Midbrain (tissue), 1 donor: ENCODE measurements at regions not wholly inside any gene's neighbourhood (a gene's known extent, or its start where the extent isn't known, plus 50 kb on each side); places are given as distances from the start of the nearest gene placed in this dataset.

Experiments
- DNase-seq: peaks from one replicate; lab custom pipeline; 2025; lab: John Stamatoyannopoulos, UW

- DNase-seq: peak; percentile 35
These were observed 650.5 kb upstream of the SORCS1 start for GRCh38 chr10:107814865-107815487.

DNA sequence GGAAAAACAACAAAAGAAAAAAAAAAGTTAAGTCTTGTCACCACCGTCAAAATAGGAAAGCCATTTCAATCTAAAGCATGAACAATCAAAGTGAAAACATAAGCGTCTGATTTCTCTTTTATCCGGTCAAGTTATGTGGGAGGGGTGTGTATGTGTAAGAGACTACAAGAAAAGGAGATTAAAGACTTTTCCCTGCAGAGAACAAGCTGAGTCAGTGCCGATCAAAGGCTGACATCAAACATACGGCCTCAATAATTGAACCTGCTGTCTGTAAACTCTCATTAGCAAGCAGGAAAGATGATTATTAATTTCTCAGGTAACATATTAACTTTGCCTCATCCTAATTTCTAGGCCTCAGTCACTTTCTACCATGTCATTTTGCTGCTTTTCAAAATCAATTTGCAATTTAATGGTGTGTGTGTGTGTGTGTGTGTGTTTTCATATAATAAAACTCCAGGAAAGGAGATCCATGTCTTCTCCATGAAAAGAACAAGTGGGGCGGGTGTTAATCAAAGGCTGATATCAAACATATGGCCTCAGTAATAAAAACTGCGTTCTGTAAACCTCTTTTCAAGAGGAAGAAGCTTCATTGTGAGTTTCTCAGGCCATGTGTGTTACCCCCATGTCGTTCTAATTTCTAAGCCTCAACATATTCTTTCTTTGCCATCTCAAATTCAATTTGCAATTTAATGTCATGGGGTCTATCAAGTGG is 649.1 kb upstream of the SORCS1 start:
- no peak for DNase-seq

DNA sequence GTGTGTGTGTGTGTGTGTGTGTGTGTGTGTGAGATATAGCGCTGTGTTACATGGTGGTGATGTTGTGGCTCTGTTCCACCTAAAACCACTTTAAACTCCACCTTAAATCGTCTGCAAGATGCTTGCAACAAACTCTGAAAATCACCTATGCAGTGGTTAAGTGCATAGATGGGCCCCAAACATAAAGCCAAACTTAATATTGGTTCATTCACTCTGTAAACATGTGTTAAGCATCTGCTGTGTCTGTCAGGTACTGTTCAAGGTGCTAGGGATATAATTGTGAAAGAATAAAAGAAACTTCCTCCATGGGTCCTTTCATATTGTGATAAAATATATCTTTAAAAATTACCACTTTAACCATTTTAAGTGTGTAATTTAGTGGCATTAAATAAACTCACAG is 645.4 kb upstream of the SORCS1 start:
- DNase-seq: no peak

DNA sequence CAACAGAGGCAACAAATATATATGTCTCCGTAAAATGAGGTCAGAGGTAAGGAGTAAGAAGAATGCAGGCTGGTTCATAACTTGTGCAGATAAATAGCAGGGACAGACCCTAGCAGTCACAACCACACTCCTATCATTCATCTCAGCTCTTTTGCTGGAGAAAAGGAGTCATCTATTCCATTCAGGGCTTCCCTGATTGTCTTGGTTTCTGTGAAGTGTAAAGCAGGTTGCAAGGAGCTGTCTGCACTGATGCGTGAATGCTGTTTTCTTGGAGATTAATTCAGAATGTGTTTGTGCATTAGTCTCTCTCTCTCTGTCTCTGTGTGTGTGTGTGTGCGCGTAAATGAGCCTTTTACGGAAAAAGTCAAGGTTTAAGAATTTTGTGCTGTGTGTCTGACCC is 643.3 kb upstream of the SORCS1 start:
- no peak for DNase-seq

DNA sequence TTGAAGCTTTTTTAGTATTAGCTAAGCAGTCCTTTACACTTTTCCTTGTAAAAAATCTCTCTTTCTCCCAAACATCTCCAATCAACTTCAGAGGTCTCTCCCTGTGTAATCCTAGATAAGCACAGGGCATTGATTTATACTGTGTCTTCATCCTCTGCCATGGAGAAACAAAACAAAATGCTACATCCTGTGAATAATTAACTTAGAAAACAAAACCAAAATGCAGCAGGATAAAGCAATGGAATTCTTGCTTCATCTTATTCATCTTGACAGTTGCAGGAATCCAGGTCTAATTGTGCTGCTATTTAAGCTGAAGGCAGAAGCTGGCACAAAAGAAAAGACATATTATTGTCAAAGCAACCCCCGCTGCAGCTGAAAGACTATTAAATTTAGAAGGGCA is 641.5 kb upstream of the SORCS1 start:
- no peak for DNase-seq

DNA sequence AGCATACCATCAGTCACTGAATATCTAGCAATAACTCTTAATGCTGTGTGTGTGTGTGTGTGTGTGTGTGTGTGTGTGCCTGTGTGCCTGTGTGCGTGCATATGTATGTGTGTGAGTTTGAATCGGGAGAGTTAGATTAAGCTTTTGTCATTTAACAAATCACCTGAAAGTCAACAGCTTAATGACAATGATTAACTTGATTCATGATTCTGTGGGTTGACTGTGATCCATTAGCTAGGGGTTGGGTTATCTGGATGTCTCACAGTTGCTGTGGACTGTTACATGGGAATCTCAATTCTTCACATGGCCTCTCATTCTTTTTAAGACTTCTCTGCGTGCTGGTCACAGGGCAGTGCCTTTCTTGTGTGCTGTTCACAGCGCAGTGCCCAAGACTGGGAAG is 639.0 kb upstream of the SORCS1 start:
- DNase-seq: no peak

DNA sequence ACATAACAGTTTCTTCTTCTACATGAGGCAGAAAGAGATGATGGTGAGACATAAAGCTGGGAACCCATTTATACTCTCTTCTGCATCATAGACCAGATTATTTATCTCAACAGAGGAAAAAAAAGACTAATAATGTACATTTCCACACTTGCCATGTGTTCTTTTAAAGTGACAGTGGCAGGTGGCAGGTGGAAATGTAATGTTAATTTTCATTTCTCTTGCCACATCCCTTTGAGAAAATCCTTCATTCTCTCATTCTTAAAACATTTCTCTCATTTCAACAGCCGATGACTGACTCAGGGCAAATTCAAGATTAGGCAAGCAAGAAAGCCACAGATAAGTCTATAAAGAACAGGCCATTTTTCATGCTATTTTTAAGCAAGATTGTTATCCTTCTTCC is 635.6 kb upstream of the SORCS1 start:
- no peak for DNase-seq

DNA sequence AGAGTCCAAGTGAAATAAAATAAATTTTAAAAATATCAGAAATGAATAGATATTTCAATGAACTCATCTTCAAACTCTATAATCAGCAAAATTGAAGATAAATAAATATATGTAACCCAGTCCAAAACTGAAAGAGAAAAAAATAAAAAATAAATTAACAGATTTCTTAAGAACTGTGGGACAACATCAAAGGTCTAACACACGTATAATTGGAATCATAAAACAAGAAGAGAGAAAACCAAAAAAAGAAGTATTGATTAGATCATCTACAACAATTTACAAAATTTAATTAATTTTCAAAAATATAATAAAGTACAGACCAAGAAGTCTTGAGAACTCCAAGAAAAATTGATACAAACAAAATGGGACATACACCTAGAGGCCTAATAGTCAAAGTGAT is 625.8 kb upstream of the SORCS1 start:
- DNase-seq: no peak

- no peak for DNase-seq
These were observed 606.6 kb upstream of the SORCS1 start for GRCh38 chr10:107771066-107771465.

DNA sequence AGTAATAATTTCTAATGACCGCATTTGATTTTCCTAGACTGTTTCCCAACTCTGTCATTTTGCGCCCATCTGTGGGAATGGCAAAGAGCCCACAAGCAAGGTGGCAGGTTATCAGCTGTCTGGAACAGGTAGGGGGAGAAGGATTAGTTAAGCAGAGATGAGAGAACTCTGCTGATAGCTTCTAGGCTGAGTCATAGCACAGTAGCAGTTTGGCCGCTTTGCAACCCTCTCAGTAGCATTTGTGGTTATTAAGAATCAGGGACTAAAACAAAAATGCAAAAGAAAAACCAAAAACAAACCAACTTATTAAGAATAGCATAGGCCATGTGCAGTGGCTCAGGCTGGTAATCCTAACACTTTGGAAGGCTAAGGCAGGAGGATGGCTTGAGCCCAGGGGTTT is 602.7 kb upstream of the SORCS1 start:
- DNase-seq: no peak

GRCh38 chr10:107754814-107755213 is 590.3 kb upstream of the SORCS1 start:
- DNase-seq: no peak

GRCh38 chr10:107749235-107749634 is 584.7 kb upstream of the SORCS1 start:
- no peak for DNase-seq

DNA sequence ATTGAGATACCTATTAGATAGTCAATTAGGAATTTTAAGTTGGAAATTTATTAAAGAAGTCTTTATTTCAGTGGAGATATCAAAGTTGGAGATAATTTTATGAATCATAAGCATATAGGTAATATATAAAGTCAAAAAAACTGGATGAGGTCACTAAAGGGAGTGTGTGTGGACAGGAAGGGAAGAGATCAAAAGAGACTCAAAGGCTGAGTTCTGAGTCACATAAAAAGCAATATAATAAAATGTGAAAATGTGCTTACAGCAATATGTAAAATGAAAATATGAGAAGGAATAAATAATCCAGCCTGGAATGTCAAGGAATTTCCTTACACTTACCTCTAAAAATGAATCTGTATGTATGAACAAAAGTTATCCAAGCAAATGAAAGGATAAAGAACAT is 583.3 kb upstream of the SORCS1 start:
- no peak for DNase-seq

DNA sequence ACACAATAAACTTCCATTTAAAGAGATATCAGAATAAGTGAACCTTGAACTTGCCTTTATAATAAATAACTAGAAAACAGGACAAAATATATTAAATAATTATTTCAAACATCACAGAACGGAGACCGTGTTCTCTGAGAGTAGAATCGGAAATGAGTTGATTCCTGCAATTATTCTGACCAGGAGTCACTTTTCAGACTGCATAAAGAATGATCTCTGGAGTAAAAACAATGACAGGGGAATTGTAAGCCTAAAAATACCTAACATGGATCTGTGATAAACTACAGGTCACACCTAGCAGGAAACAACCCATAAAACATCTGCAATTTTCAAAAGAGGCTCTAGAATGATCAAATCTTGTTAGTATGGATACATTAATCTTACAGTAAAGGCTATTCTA is 577.5 kb upstream of the SORCS1 start:
- DNase-seq: no peak

- DNase-seq: no peak
These were observed 576.6 kb upstream of the SORCS1 start for GRCh38 chr10:107740962-107741690.

DNA sequence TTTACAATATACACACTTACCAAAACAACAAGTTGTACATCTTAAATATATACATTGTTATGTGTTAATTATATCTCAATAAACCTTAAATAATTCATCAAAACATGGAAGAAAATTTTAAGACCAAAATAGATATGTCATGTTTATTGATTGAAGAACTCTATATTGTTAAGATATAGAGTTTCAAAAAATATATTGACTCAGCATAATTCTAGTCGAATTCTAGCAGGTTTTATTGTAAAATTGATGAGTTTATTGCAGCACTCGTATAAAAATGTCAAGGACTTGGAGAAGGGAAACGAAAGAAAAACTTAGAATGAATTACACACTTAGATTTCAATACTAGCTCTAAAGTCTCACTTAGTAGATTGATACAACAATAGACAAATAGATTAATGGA is 575.4 kb upstream of the SORCS1 start:
- no peak for DNase-seq

DNA sequence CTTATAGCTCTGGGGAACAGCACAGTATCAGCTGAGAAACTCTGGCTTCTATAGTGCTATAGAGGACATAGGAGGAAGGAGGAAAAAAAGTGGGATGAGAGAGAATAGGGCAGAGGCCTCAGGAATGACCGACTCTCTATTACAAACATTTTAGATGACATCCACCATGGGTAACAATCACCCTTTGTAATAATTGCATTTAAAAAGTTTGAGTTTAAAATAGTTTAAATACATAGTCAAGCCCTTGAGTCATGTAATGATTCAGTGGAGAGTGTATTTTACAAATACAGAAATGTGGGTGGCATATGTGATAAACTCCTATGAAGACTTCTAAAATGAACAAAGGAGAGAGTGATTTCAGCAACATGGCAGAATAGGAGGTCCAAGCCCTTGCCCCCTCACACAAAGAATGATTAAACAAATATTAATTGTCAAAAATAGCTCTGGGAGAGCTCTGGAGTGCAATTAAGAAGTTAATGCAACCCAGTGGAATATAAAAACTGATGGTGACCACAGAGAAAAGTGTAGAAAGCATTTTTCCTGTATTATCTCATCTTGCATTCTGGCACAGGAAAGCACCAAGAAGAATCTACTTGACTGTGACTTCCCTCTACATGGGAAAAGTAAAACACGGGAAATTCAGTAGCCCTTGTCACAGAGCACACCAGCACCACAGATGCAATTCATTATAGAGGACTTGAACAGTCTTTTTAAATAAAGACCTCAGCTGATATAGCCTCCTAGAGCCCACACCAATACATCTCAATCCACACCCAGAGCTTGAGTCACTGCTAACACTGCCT is 569.0 kb upstream of the SORCS1 start:
- no peak for DNase-seq

- no peak for DNase-seq
These were observed 567.5 kb upstream of the SORCS1 start for GRCh38 chr10:107732045-107732444.

DNA sequence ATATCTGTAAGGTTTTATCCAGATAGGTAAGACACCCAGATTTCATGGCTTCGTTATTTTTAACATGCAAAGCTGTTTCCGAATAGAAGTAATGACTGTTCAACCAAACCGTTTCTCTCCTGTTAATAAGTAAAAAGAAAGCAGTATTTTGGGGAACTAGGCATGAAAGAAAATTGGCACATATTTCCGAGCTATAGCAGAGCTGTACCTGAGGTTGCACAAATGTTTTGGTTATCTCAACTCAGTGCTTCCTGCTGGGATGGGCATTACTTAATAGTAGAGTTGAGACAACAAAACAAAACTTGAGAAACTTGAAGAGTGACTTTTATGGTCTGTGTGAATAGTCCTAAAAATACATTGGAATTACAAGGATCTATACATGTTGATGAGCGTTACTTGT is 564.3 kb upstream of the SORCS1 start:
- DNase-seq: no peak

GRCh38 chr10:107727767-107728317 is 563.3 kb upstream of the SORCS1 start:
- no peak for DNase-seq

DNA sequence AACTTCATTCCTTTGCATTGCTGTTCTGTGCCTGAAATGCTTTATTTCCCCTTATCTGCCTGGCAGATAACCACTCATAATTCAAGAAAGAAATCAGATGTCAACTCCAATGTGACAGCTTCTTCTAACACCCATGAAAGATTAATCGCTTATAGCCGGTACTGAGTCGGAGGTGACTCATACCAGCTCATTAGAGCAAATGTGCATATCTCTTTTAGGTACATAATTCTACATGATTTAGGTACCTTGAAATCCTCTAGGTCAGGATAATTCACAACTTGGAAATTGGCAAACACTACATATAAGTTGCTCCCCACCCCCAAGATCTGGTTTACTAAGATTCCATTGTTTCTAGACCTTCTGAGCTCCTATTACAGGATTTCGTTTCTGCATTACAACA is 554.4 kb upstream of the SORCS1 start:
- no peak for DNase-seq

DNA sequence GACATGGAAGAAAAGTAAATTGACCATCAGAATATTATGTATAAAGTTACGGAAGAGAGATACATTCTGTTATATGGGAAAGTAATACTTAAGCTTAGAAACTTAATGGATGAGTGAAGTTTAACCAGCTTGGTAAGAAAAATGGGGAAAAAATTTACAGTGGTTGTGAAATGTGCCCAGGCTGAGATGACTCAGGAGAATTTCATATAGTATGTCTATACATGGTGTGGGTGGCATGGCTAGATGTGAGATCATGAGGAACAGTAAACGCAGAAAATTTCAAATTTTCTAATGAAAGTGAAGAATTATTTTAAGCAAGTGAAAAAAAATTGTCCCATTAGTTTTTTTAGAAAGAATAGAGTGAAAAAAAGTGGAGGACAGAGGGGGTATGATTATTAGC is 552.5 kb upstream of the SORCS1 start:
- no peak for DNase-seq
